A549 (cell line): ENCODE measurements at regions not wholly inside any gene's neighbourhood (a gene's known extent, or its start where the extent isn't known, plus 50 kb on each side); places are given as distances from the start of the nearest gene placed in this dataset.

Experiments used
- ATAC-seq, 2 experiments: fragments of 200-7000 bp in 1 of 2; fragments of >200 bp in 1 of 2; cut with Nextera tagmentation in 1 of 2; cut with Tn5 transposase in 1 of 2; 3 replicates each; pipeline versions ENCODE4 v1.8.0 to v1.9.1; 2018 to 2020; ENCODE audit warnings: mild to moderate bottlenecking in 1 of 2, moderate library complexity in 1 of 2
- CTCF ChIA-PET: fragments of 300-600 bp; sonication (Branson Sonifier 250); formaldehyde crosslinking; extraction: SDS; loops from one replicate; lab custom pipeline; 2021; ENCODE audit warnings: antibody characterized with exemption, inconsistent platforms; lab: Yijun Ruan, JAX
- POLR2A ChIA-PET: fragments of 350-600 bp; formaldehyde crosslinking; extraction: SDS; loops from one replicate; lab custom pipeline; 2021; ENCODE audit warnings: antibody characterized with exemption, inconsistent platforms; lab: Yijun Ruan, JAX
- DNase-seq, 2 experiments: peaks; one replicate each; pipeline versions ENCODE4 v3.0.0 to v3.0.0-alpha.2; 2011 to 2016; ENCODE audit warnings: low read depth in 1 of 2, low spot score in 1 of 2
- FAIRE-seq: peaks from 2 replicates; lab custom pipeline; 2011; peaks lifted over from hg19 to GRCh38; lab: Jason Lieb, UNC
- H3K27ac ChIP-seq, 2 experiments: fragments of >200 bp; sonication (Bioruptor Twin); formaldehyde crosslinking; 3 replicates each; pipeline ENCODE4 v1.5.1; 2016 to 2017
- H3K4me1 ChIP-seq: fragments of >200 bp; sonication (Bioruptor Twin); formaldehyde crosslinking; 3 replicates; pipeline ENCODE4 v1.6.1; 2016
- H3K4me2 ChIP-seq: fragments of >200 bp; sonication (Bioruptor Twin); formaldehyde crosslinking; 3 replicates; pipeline ENCODE4 v1.6.1; 2016
- H3K4me3 ChIP-seq: fragments of >200 bp; sonication (Bioruptor Twin); formaldehyde crosslinking; 3 replicates; pipeline ENCODE4 v1.5.1; 2016
- H3K9me3 ChIP-seq: fragments of >200 bp; sonication (Bioruptor Twin); formaldehyde crosslinking; 3 replicates; pipeline ENCODE4 v1.6.1; 2016
- ATOH8 ChIP-seq: fragments of 250-450 bp; sonication (Bioruptor Pico); IDR thresholded peaks from 2 replicates; pipeline ENCODE4 v1.5.0; 2020; ENCODE audit warnings: low read depth, mild to moderate bottlenecking, moderate library complexity
- CBX8 ChIP-seq: fragments of 200-600 bp; sonication (generic); IDR thresholded peaks from 2 replicates; pipeline ENCODE4 v1.6.1; 2016
- CEBPB ChIP-seq, 2 experiments: fragments of >200 bp in 1 of 2; sonication (Bioruptor Twin) in 1 of 2; formaldehyde crosslinking in 1 of 2; IDR thresholded peaks; 2 replicates each; pipeline ENCODE4 v1.6.1; 2012 to 2016
- CHD4 ChIP-seq: fragments of 200-600 bp; sonication (generic); IDR thresholded peaks from 2 replicates; pipeline ENCODE4 v1.6.1; 2016; ENCODE audit warnings: antibody characterized with exemption, mild to moderate bottlenecking, borderline replicate concordance
- CTCF ChIP-seq: fragments of >200 bp; sonication (Bioruptor Twin); formaldehyde crosslinking; IDR thresholded peaks from 3 replicates; pipeline ENCODE4 v1.5.1; 2016
- ESRRA ChIP-seq: fragments of 150-350 bp; IDR thresholded peaks from 2 replicates; pipeline ENCODE4 v1.6.1; 2014; ENCODE audit warnings: mild to moderate bottlenecking, low read length, borderline replicate concordance
- FOSB ChIP-seq: fragments of 250-450 bp; sonication (Bioruptor Pico); IDR thresholded peaks from 2 replicates; pipeline ENCODE4 v1.5.0; 2020; ENCODE audit warnings: mild to moderate bottlenecking, moderate library complexity
- FOSL2 ChIP-seq, 2 experiments: fragments of 450-650 bp in 1 of 2; fragments of >200 bp in 1 of 2; sonication (Bioruptor Twin) in 1 of 2; formaldehyde crosslinking; IDR thresholded peaks; 2 replicates each; pipeline versions ENCODE4 v1.5.0 to v1.6.1; 2016 to 2020; ENCODE audit warnings: mild to moderate bottlenecking in 1 of 2, moderate library complexity in 1 of 2
- GATA3 ChIP-seq: IDR thresholded peaks from 2 replicates; pipeline ENCODE4 v1.6.1; 2012; ENCODE audit warnings: borderline replicate concordance
- HDAC2 ChIP-seq: fragments of 200-600 bp; sonication (generic); IDR thresholded peaks from 2 replicates; pipeline ENCODE4 v1.6.1; 2016
- HES2 ChIP-seq: fragments of >200 bp; sonication (Bioruptor Twin); formaldehyde crosslinking; IDR thresholded peaks from 2 replicates; pipeline ENCODE4 v1.6.1; 2016
- HEYL ChIP-seq: fragments of 250-450 bp; sonication (Bioruptor Pico); IDR thresholded peaks from 2 replicates; pipeline ENCODE4 v1.8.0; 2021; ENCODE audit warnings: mild to moderate bottlenecking, moderate library complexity
- HMGXB4 ChIP-seq: fragments of 250-450 bp; sonication (Bioruptor Pico); IDR thresholded peaks from 2 replicates; pipeline ENCODE4 v1.5.0; 2021; ENCODE audit warnings: mild to moderate bottlenecking, moderate library complexity, borderline replicate concordance
- JUN ChIP-seq, 2 experiments: fragments of >200 bp; sonication (Bioruptor Twin); formaldehyde crosslinking; IDR thresholded peaks; 2 replicates in 1 of 2; 3 replicates in 1 of 2; pipeline ENCODE4 v1.6.1; 2016 to 2017
- KDM1A ChIP-seq: fragments of 200-600 bp; sonication (generic); IDR thresholded peaks from 2 replicates; pipeline ENCODE4 v1.6.1; 2016; ENCODE audit warnings: low read depth, mild to moderate bottlenecking
- MAFK ChIP-seq: fragments of 450-650 bp; IDR thresholded peaks from 2 replicates; pipeline ENCODE4 v1.6.1; 2014; ENCODE audit not compliant: partially characterized antibody
- NPAS2 ChIP-seq: fragments of 250-450 bp; sonication (Bioruptor Pico); IDR thresholded peaks from 2 replicates; pipeline ENCODE4 v1.8.0; 2022; ENCODE audit warnings: mild to moderate bottlenecking, moderate library complexity, borderline replicate concordance
- NR3C1 ChIP-seq: fragments of >200 bp; sonication (Bioruptor Twin); formaldehyde crosslinking; IDR thresholded peaks from 3 replicates; pipeline ENCODE4 v1.6.1; 2017
- PHF8 ChIP-seq: fragments of 200-600 bp; sonication (generic); IDR thresholded peaks from 2 replicates; pipeline ENCODE4 v1.6.1; 2016; ENCODE audit warnings: low read depth, mild to moderate bottlenecking, antibody characterized with exemption, moderate library complexity, borderline replicate concordance
- POLR2A ChIP-seq: IDR thresholded peaks from 2 replicates; pipeline ENCODE4 v1.6.1; 2012; ENCODE audit warnings: mild to moderate bottlenecking, low read length
- POLR2AphosphoS2 ChIP-seq: conservative IDR thresholded peaks from 2 replicates; pipeline ENCODE4 v1.6.1; 2012; ENCODE audit warnings: low read length, improper control_type of control experiment, inconsistent platforms
- RARB ChIP-seq: fragments of 250-450 bp; sonication (Bioruptor Pico); IDR thresholded peaks from 2 replicates; pipeline ENCODE4 v1.8.0; 2021; ENCODE audit warnings: mild to moderate bottlenecking, moderate library complexity
- RNF2 ChIP-seq: fragments of 200-600 bp; sonication (generic); IDR thresholded peaks from 2 replicates; pipeline ENCODE4 v1.6.1; 2016; ENCODE audit warnings: low read depth, mild to moderate bottlenecking, antibody characterized with exemption, moderate library complexity, borderline replicate concordance
- USF2 ChIP-seq: fragments of 450-650 bp; IDR thresholded peaks from 2 replicates; pipeline ENCODE4 v1.6.1; 2014; ENCODE audit warnings: antibody characterized with exemption
- ZC3H11A ChIP-seq: fragments of 450-650 bp; IDR thresholded peaks from 2 replicates; pipeline ENCODE4 v1.6.1; 2014; ENCODE audit warnings: antibody characterized with exemption, mild to moderate bottlenecking
- ZNF302 ChIP-seq: fragments of 250-450 bp; sonication (Bioruptor Pico); IDR thresholded peaks from 2 replicates; pipeline ENCODE4 v1.9.0; 2021; ENCODE audit warnings: inconsistent platforms, mild to moderate bottlenecking, moderate library complexity
- WGBS: methylation state at CpG from one replicate; pipeline ENCODE4 v1.1.6; 2017; ENCODE audit errors: missing lambda C conversion rate; 5-methylcytosine and 5-hydroxymethylcytosine counted together

GRCh38 chr12:128077211-128077916 lies 189.6 kb upstream of the TMEM132C start:
- no peaks in the 10 kb centered on the region for H3K4me1 ChIP-seq
- POLR2A ChIA-PET: no interaction called here
- no peak for TF ChIP-seq POLR2A
- TF ChIP-seq KDM1A: no peak
- no peak for TF ChIP-seq FOSB (CRISPR knock-in tag)
- no peak for TF ChIP-seq JUN (IDR thresholded peaks at IDR 0.05)
- no peak for TF ChIP-seq CEBPB (IDR thresholded peaks at IDR 0.05)
- TF ChIP-seq NPAS2 (CRISPR knock-in tag): no peak
- no peak overlapping the region for H3K4me3 ChIP-seq
- ATAC-seq (no peak), FAIRE-seq (no peak), DNase-seq (no peak)
- H3K4me2 ChIP-seq: no peak overlapping the region
- CTCF ChIA-PET: no interaction called here
- H3K27ac ChIP-seq: no peak overlapping the region
- WGBS: 25% methylated on average over 11 of the region's 11 CpGs
- 0 out of 3 replicates have a peak, but pooled peaks cover 2% of the 10 kb centered on the region for H3K9me3 ChIP-seq

- FAIRE-seq (no peak), ATAC-seq (no peak), DNase-seq (no peak)
- H3K27ac ChIP-seq: no peak overlapping the region
- CTCF ChIA-PET: no interaction called here
- H3K4me1 ChIP-seq: no peaks in the 10 kb centered on the region
- TF ChIP-seq ZNF302 (CRISPR knock-in tag): no peak
- no peak for TF ChIP-seq JUN (IDR thresholded peaks at IDR 0.05)
- no peak for TF ChIP-seq CBX8
- no peak for TF ChIP-seq RNF2
- no peak for TF ChIP-seq ATOH8 (CRISPR knock-in tag)
- TF ChIP-seq ZC3H11A: no peak
- TF ChIP-seq GATA3: no peak
- TF ChIP-seq HDAC2: no peak
- TF ChIP-seq FOSB (CRISPR knock-in tag): no peak
- TF ChIP-seq USF2: no peak
- TF ChIP-seq MAFK: no peak
- TF ChIP-seq HES2: no peak
- no peak for TF ChIP-seq ESRRA
- TF ChIP-seq RARB (CRISPR knock-in tag): no peak
- TF ChIP-seq HEYL (CRISPR knock-in tag): no peak
- 39% methylated on average over 8 of the region's 8 CpGs for WGBS
- H3K9me3 ChIP-seq: 0 out of 3 replicates have a peak, but pooled peaks cover 2% of the 10 kb centered on the region
- no peak overlapping the region for H3K4me2 ChIP-seq
- POLR2A ChIA-PET: no interaction called here
- H3K4me3 ChIP-seq: no peak overlapping the region
Observed at GRCh38 chr12:128077917-128078298, 189.1 kb upstream of the TMEM132C start.

GRCh38 chr12:128078301-128078971 lies 188.5 kb upstream of the TMEM132C start:
- ChIA-PET POLR2A (no interaction called here), CTCF (no interaction called here)
- DNase-seq (no peak), ATAC-seq (no peak), FAIRE-seq (no peak)
- Histone ChIP-seq H3K4me2 (no peak overlapping the region), H3K9me3 (0 out of 3 replicates have a peak, but pooled peaks cover 2% of the 10 kb centered on the region), H3K4me3 (no peak overlapping the region), H3K27ac (no peak overlapping the region), H3K4me1 (no peaks in the 10 kb centered on the region)
- WGBS: 44% methylated on average over 10 of the region's 10 CpGs
- TF ChIP-seq USF2 (no peak), GATA3 (no peak), CHD4 (no peak), PHF8 (no peak), NR3C1 (no peak), FOSL2 (IDR thresholded peaks at IDR 0.05) (no peak), FOSL2 (CRISPR knock-in tag; IDR thresholded peaks at IDR 0.05) (no peak), ZNF302 (CRISPR knock-in tag) (no peak), NPAS2 (CRISPR knock-in tag) (no peak), CTCF (no peak), POLR2AphosphoS2 (no peak), HMGXB4 (CRISPR knock-in tag) (no peak)
